HuH-7.5 (cell line): ENCODE measurements at regions not wholly inside any gene's neighbourhood (a gene's known extent, or its start where the extent isn't known, plus 50 kb on each side); places are given as distances from the start of the nearest gene placed in this dataset.
"Not testable (repeated sequence)": the region's sequence is repeated elsewhere in the genome, so short reads cannot be mapped to it uniquely, and the experiment has no call there.

Experiments used
- DNase-seq: peaks from one replicate; pipeline ENCODE4 v3.0.0; 2011; ENCODE audit warnings: low spot score

- DNase-seq = no peak
Observed at GRCh38 chr4:12071316-12071715, 642.6 kb upstream of the HS3ST1 start.

GRCh38 chr4:12053966-12054365, 625.3 kb upstream of the HS3ST1 start:
- no peak for DNase-seq

- DNase-seq = no peak
Observed at GRCh38 chr4:12053556-12053955, 624.9 kb upstream of the HS3ST1 start.

- no peak for DNase-seq
Observed at GRCh38 chr4:12050357-12050756, 621.7 kb upstream of the HS3ST1 start.

- no peak for DNase-seq
Observed at GRCh38 chr4:12042818-12043217, 614.1 kb upstream of the HS3ST1 start.

- no peak for DNase-seq
Observed at GRCh38 chr4:12041828-12042227, 613.1 kb upstream of the HS3ST1 start.

GRCh38 chr4:12036450-12036849, 607.8 kb upstream of the HS3ST1 start:
- DNase-seq = no peak

GRCh38 chr4:12028258-12028657, 599.6 kb upstream of the HS3ST1 start:
- DNase-seq = no peak

- no peak for DNase-seq
Observed at GRCh38 chr4:12022409-12022808, 593.7 kb upstream of the HS3ST1 start.

GRCh38 chr4:12016729-12017128, 588.0 kb upstream of the HS3ST1 start:
- DNase-seq = no peak

GRCh38 chr4:12005471-12005870, 576.8 kb upstream of the HS3ST1 start:
- DNase-seq = no peak

GRCh38 chr4:11996581-11996980, 567.9 kb upstream of the HS3ST1 start:
- DNase-seq = not testable (repeated sequence)

- no peak for DNase-seq
Observed at GRCh38 chr4:11976726-11977263, 548.1 kb upstream of the HS3ST1 start.

- DNase-seq = no peak
Observed at GRCh38 chr4:11973270-11973669, 544.6 kb upstream of the HS3ST1 start.

GRCh38 chr4:11970754-11971153, 542.1 kb upstream of the HS3ST1 start:
- no peak for DNase-seq

- no peak for DNase-seq
Observed at GRCh38 chr4:11966782-11967181, 538.1 kb upstream of the HS3ST1 start.

GRCh38 chr4:11954093-11954492, 525.4 kb upstream of the HS3ST1 start:
- no peak for DNase-seq

- DNase-seq = no peak
Observed at GRCh38 chr4:11949355-11949754, 520.7 kb upstream of the HS3ST1 start.

- DNase-seq = not testable (repeated sequence)
Observed at GRCh38 chr4:11947629-11948028, 518.9 kb upstream of the HS3ST1 start.

- DNase-seq = no peak
Observed at GRCh38 chr4:11937941-11938340, 509.2 kb upstream of the HS3ST1 start.

GRCh38 chr4:11931266-11931820, 502.6 kb upstream of the HS3ST1 start:
- DNase-seq = no peak

- no peak for DNase-seq
Observed at GRCh38 chr4:11929080-11929479, 500.4 kb upstream of the HS3ST1 start.

- no peak for DNase-seq
Observed at GRCh38 chr4:11919316-11919715, 490.6 kb upstream of the HS3ST1 start.

- no peak for DNase-seq
Observed at GRCh38 chr4:11914406-11914805, 485.7 kb upstream of the HS3ST1 start.
